GM18505 (cell line): ENCODE measurements at regions not wholly inside any gene's neighbourhood (a gene's known extent, or its start where the extent isn't known, plus 50 kb on each side); places are given as distances from the start of the nearest gene placed in this dataset.
"Not testable (repeated sequence)": the region's sequence is repeated elsewhere in the genome, so short reads cannot be mapped to it uniquely, and the experiment has no call there.

Experiments used
- ATAC-seq: cut with Tn5 transposase; IDR thresholded peaks from one replicate; pipeline ENCODE4 v1.9.1; 2021; ENCODE audit not compliant: unreplicated experiment
- POLR2A ChIP-seq: IDR thresholded peaks from 4 replicates; pipeline ENCODE4 v1.6.1; 2011; ENCODE audit warnings: borderline replicate concordance; ENCODE audit not compliant: insufficient read depth, insufficient read length; ENCODE audit errors: extremely low read depth

DNA sequence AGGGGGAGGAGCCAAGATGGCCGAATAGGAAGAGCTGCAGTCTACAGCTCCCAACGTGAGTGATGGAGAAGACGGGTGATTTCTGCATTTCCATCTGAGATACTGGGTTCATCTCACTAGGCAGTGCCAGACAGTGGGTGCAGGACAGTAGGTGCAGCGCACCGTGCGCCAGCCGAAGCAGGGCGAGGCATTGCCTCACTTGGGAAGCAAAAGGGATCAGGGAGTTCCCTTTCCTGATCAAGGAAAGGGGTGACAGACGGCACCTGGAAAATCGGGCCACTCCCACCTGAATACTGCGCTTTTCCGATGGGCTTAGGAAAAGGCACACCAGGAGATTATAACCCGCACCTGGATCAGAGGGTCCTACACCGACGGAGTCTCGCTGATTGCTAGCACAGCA, 121.1 kb upstream of the SESTD1 start:
- ATAC-seq = not testable (repeated sequence)

DNA sequence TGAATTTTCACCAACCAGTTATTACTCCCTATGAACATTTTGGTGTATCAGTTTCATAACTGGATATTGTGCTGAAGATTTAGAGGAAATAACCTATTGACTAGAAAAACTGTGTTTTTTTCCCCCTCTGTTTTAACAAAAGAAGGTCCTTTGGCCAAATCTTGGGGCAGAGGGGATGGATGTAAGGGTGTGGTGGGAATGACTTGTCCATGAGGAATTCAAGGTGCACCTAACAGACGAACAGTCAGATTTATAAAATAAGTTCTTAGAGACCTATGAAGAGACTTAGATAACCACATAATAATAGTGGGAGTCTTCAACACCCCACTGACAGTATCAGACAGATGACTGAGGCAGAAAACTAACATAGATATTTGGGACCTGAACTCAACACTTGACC, 119.3 kb upstream of the SESTD1 start:
- no peak for ATAC-seq
- no peak for TF ChIP-seq POLR2A

DNA sequence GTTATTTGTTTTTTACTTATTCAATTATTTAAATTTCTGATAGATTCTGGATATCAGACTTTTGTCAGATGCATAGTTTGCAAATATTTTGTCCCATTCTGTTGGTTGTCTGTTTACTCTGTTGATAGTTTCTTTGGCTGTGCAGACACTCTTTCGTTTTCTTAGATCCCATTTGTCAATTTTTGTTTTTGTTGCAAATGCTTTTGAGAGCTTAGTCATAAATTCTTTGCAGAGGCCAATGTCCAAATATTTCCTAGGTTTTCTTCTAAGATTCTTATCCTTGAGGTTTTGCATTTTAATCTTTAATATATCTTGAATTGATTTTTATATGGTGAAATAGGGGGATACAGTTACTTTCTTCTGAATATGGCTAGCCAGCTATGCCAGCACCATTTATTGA, 112.7 kb upstream of the SESTD1 start:
- TF ChIP-seq POLR2A = no peak
- ATAC-seq = no peak

DNA sequence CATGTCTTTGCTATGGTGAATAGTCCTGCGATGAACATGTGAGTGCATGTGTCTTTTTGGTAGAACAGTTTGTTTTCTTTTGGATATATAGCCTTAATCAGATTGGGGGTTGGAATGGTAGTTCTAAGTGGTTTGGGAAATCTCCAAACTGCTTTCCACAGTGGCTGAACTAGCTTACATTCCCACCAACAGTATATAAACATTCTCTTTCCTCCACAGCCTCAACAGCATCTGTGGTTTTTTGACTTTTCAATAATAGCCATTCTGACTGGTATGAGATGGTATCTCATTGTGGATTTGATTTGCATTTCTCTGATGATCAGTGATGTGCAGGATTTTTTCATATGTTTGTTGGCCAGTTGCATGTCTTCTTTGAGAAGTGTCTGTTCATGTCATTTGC, 112.2 kb upstream of the SESTD1 start:
- TF ChIP-seq POLR2A = no peak
- ATAC-seq = no peak

DNA sequence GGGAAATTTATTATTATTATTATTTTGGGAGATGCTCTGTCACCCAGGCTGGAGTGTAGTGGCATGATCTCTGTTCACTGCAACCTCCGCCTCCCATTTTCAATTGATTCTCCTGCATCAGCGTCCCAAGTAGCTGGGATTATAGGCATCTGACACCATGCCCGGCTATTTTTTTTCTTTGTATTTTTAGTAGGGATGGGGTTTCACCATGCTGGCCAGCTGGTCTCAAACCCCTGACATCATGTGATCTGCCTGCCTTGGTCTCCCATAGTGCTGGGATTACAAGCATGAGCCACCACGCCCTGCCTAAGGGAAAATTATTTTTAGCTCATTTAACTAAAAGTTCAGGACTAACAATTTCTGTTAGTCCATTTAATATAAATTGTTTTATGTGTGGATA, 109.2 kb upstream of the SESTD1 start:
- no peak for TF ChIP-seq POLR2A
- no peak for ATAC-seq

DNA sequence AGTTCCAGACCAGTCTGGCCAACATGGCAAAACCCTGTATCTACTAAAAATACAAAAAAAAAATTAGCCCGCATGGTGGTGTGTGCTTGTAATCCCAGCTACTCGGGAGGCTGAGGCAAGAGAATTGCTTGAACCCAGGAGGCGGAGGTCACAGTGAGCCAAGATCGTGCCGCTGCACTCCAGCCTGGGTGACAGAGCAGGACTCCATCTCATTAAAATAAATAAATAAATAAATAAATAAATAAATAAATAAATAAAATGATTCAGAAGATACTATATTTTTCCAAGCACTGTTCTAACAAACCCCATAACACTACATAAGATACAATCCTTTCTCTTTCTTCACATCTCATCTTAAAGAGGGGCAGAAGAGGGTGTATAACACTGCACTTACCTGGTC, 100.9 kb upstream of the SESTD1 start:
- ATAC-seq = not testable (repeated sequence)

DNA sequence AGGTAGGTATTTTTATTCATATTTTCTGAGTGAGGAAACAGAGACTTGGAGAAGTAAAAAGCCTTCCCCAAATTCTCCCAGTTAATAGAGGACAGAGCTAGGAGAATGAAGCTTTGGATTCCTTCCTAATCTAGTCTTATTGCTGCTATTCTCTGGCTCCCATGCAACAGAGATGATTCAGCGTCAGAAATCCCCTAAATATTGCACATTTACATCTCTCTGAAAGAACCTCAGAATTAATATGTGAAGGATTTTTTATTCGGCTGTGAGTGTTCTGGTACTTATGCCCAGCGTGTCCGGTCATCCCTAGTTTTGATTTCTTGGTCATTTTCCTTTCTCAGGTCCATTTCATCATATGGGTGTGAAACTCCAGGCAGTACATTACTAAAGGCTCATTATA, 91.2 kb upstream of the SESTD1 start:
- TF ChIP-seq POLR2A = no peak
- no peak for ATAC-seq

DNA sequence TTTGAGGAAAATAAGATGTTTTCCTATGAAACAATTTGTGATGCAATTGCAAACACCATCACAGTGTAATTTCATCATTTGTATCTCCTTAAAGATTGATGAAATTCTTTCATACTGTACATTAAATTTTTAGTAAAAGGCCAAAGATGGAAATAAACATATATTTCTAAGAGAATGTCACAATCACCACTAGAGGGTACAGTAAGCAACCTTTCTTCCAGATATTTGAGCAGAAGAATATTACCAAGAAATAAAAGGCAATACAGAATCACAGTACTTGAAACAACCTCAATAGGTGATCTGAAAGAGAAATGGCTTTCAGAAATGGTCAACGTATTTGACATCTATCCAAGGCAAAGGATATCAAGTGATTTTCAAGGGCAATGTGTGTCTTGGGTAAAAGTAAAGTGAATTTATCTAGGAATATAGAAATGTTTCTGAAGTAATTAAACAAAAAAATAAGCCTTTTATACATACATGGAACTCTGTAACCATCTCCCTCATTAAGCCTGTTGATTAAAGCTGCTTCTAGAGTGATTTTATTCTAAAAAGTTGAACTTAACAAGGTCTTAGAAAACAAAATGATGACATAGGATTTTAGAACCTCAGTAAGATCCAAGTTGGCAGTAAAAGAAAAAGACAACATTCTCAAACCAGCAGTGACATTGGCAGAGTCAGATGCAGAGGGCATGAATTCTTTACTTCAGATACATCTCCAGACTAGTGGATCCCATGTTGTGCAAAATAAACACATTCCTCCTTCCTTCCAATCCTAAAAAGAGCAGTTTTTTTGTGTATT, 90.3 kb upstream of the SESTD1 start:
- TF ChIP-seq POLR2A = no peak
- no peak for ATAC-seq

DNA sequence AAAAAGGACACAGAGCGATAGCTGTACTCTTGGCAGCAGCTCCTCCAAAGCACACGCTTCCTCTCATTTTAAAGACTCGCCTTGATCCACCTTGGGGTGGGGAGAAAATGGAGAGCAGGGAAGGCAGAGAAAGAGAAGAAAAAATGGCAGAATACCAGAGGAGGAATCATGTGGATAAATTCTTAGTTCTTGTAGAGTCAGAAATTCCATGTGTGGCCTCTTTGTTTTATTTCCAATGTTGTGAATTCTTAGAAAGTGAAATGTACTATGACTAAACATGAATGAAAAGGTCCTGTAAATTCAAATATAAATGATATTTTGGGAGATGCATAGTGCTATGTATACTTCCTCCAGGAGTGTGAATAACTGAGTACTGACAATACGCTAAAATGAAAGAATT, 89.7 kb upstream of the SESTD1 start:
- no peak for ATAC-seq
- TF ChIP-seq POLR2A = no peak

DNA sequence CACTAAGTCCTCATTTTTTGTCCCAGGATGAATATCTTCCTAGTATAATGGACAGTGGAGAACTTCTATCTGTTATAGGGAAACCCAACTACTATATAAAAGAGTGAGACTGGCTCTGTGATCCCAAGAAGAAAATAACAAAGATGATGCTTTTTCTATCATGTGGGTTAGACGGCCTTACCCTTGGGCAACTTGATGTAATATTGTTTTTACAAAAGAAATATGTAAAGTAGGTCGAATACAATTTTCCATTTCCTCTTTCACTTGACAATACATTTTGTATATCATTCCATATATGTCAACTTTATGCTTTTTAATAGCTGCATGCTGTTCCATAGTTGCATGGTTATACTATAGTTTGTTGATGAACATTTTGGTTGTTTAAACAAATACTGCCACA, 87.5 kb upstream of the SESTD1 start:
- no peak for TF ChIP-seq POLR2A
- no peak for ATAC-seq

DNA sequence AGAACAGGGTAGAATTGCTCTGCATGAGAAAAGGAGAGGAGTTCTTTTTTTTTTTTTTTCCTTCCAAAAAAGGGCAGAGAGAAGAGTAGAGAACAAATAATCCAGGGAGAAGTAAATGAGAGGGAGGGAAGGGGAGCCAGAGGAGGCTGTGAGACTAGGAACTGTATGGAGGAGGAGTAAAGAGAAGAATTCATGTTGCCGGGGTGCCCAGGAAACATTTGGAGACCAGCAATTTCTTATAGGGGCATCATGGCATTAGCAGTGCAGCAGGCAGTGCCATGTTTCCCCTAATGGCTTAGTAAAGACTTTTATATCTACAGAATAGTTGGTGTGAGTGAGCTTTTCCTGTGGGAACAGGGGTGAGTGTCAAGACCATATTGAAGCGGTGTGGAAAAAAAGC, 86.4 kb upstream of the SESTD1 start:
- ATAC-seq = no peak
- no peak for TF ChIP-seq POLR2A

DNA sequence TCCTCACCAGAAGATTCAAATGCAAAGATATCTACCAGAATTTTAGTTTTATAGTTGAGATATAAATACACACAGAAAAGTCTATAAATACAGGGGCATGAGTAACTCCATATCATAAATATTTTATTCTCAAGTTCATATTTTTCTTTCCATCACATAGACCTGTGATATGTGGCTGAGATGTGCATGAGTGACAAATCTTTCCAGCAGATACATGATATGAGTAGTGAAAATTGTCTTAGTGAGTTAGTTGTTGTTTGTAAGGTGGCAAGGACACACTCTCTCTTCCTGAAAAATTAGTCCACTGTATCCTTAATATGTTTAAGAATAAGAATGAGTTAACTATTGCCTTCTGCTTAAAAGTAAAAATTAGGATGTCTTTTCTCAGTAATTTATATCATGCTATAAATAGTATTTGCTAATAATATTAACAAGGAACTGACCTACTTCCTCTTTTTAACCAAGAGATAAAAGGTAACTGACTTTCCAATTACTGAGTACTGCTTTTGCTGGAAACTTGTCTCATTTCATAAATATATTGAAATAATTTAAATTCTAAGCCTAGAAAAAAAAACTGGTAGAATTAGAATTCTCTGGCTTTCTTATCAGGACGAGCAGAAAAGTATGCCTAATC, 85.2 kb upstream of the SESTD1 start:
- no peak for TF ChIP-seq POLR2A
- ATAC-seq = peak; percentile 68

DNA sequence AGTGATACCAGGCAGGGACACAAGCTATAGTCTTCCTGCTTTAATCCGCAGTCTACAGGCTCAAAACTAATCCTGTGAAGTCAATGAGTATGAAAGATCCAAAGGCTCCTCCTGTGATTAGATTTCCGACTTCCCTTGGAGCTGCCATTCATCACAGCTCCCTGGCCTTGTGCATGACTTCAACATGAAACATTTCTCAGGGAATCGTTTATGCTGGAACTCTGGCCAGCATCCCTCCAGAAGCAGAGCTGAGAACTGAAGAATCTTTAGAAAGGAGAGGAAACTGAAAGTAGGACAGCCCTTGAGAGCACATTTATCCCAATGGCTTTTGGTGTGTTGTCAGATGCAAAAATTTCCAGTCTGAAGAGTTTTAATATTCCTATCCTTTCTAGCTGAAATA, 84.3 kb upstream of the SESTD1 start:
- no peak for ATAC-seq

DNA sequence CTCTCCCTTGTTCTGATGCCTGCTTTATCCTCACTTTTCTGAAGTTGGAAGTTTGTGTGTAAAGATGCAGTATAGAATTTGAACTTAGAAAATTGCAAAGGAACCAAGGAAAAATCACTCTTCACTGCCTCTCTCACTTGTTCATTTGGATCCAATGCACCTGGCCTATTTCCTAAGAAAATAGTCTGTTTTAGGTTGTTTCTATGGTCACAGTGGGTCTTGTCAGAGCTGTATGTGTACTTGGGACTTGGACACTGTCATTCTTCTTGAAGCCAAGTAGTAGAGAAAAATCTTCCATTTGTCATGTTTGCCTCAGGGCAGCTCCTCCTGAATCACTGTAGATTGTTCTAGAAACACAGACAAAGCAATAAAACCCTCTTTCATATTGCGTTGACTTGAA, 80.3 kb upstream of the SESTD1 start:
- ATAC-seq = no peak
- TF ChIP-seq POLR2A = no peak

More for the DNA sequence above, 84.3 kb upstream of the SESTD1 start:
- TF ChIP-seq POLR2A = no peak
